ENCODE measurements at regions not wholly inside any gene's neighbourhood (a gene's known extent, or its start where the extent isn't known, plus 50 kb on each side); places are given as distances from the start of the nearest gene placed in this dataset.
"Not testable (repeated sequence)": the region's sequence is repeated elsewhere in the genome, so short reads cannot be mapped to it uniquely, and the experiment has no call there.

GRCh38 chr14:87626266-87626665 is 366.7 kb downstream of the GALC start:
- Histone ChIP-seq H3K4me1 (ENCODE audit: control insufficient read depth in 2 of 2, insufficient read depth in 2 of 2, low read length in 2 of 2) (peaks cover 0 to 4% of the 10 kb centered on the region in 2 donors), H3K9ac (ENCODE audit: low read depth in 1 of 2, low read length in 2 of 2) (no peak overlapping the region), H3K4me3 (ENCODE audit: low read length in 2 of 2) (no peak overlapping the region), H3K27ac (ENCODE audit: low read depth in 2 of 2, low read length in 2 of 2) (no peak overlapping the region), H3K36me3 (ENCODE audit: control insufficient read depth in 2 of 2, insufficient read depth in 2 of 2, low read length in 2 of 2) (no peaks in the 10 kb centered on the region), H3K9me3 (ENCODE audit: control insufficient read depth in 2 of 2, low read length in 2 of 2) (peaks cover under 1 to 9% of the 10 kb centered on the region in 2 donors), H3K27me3 (ENCODE audit: control insufficient read depth in 2 of 2, insufficient read depth in 2 of 2, low read length in 2 of 2) (no peaks in the 10 kb centered on the region)

- H3K36me3 ChIP-seq (ENCODE audit: control insufficient read depth in 2 of 2, insufficient read depth in 2 of 2, low read length in 2 of 2) = no peaks in the 10 kb centered on the region
- H3K9ac ChIP-seq (ENCODE audit: low read depth in 1 of 2, low read length in 2 of 2) = no peak overlapping the region
Observed at GRCh38 chr14:87623616-87624015, 369.4 kb downstream of the GALC start.

GRCh38 chr14:87617079-87617478 is 375.9 kb downstream of the GALC start:
- H3K27me3 ChIP-seq (ENCODE audit: control insufficient read depth in 2 of 2, insufficient read depth in 2 of 2, low read length in 2 of 2) = no peaks in the 10 kb centered on the region
- no peak overlapping the region for H3K27ac ChIP-seq (ENCODE audit: low read depth in 2 of 2, low read length in 2 of 2)
- no peaks in the 10 kb centered on the region for H3K36me3 ChIP-seq (ENCODE audit: control insufficient read depth in 2 of 2, insufficient read depth in 2 of 2, low read length in 2 of 2)
- H3K9ac ChIP-seq (ENCODE audit: low read depth in 1 of 2, low read length in 2 of 2) = no peak overlapping the region
- H3K4me3 ChIP-seq (ENCODE audit: low read length in 2 of 2) = no peak overlapping the region
- no peaks in the 10 kb centered on the region for H3K4me1 ChIP-seq (ENCODE audit: control insufficient read depth in 2 of 2, insufficient read depth in 2 of 2, low read length in 2 of 2)
- peaks cover 0 to 2% of the 10 kb centered on the region in 2 donors for H3K9me3 ChIP-seq (ENCODE audit: control insufficient read depth in 2 of 2, low read length in 2 of 2)

More at GRCh38 chr14:87623616-87624015, 369.4 kb downstream of the GALC start:
- Histone ChIP-seq H3K27me3 (ENCODE audit: control insufficient read depth in 2 of 2, insufficient read depth in 2 of 2, low read length in 2 of 2) (no peaks in the 10 kb centered on the region), H3K4me3 (ENCODE audit: low read length in 2 of 2) (no peak overlapping the region), H3K27ac (ENCODE audit: low read depth in 2 of 2, low read length in 2 of 2) (no peak overlapping the region), H3K4me1 (ENCODE audit: control insufficient read depth in 2 of 2, insufficient read depth in 2 of 2, low read length in 2 of 2) (no peaks in the 10 kb centered on the region), H3K9me3 (ENCODE audit: control insufficient read depth in 2 of 2, low read length in 2 of 2) (peaks cover 2 to 9% of the 10 kb centered on the region in 2 donors)

- H3K27ac ChIP-seq (ENCODE audit: low read depth in 2 of 2, low read length in 2 of 2) = no peak overlapping the region
- no peaks in the 10 kb centered on the region for H3K27me3 ChIP-seq (ENCODE audit: control insufficient read depth in 2 of 2, insufficient read depth in 2 of 2, low read length in 2 of 2)
- H3K9ac ChIP-seq (ENCODE audit: low read depth in 1 of 2, low read length in 2 of 2) = no peak overlapping the region
- no peaks in the 10 kb centered on the region for H3K9me3 ChIP-seq (ENCODE audit: control insufficient read depth in 2 of 2, low read length in 2 of 2)
- no peak overlapping the region for H3K4me3 ChIP-seq (ENCODE audit: low read length in 2 of 2)
- no peaks in the 10 kb centered on the region for H3K4me1 ChIP-seq (ENCODE audit: control insufficient read depth in 2 of 2, insufficient read depth in 2 of 2, low read length in 2 of 2)
- no peaks in the 10 kb centered on the region for H3K36me3 ChIP-seq (ENCODE audit: control insufficient read depth in 2 of 2, insufficient read depth in 2 of 2, low read length in 2 of 2)
Observed at GRCh38 chr14:87615822-87616679, 376.9 kb downstream of the GALC start.

- H3K4me3 ChIP-seq (ENCODE audit: low read length in 2 of 2) = no peak overlapping the region
- H3K27ac ChIP-seq (ENCODE audit: low read depth in 2 of 2, low read length in 2 of 2) = no peak overlapping the region
- H3K9ac ChIP-seq (ENCODE audit: low read depth in 1 of 2, low read length in 2 of 2) = no peak overlapping the region
- H3K27me3 ChIP-seq (ENCODE audit: control insufficient read depth in 2 of 2, insufficient read depth in 2 of 2, low read length in 2 of 2) = no peaks in the 10 kb centered on the region
- no peaks in the 10 kb centered on the region for H3K36me3 ChIP-seq (ENCODE audit: control insufficient read depth in 2 of 2, insufficient read depth in 2 of 2, low read length in 2 of 2)
- H3K9me3 ChIP-seq (ENCODE audit: control insufficient read depth in 2 of 2, low read length in 2 of 2) = no peaks in the 10 kb centered on the region
- no peaks in the 10 kb centered on the region for H3K4me1 ChIP-seq (ENCODE audit: control insufficient read depth in 2 of 2, insufficient read depth in 2 of 2, low read length in 2 of 2)
Observed at GRCh38 chr14:87615047-87615446, 377.9 kb downstream of the GALC start.

- Histone ChIP-seq H3K4me3 (ENCODE audit: low read length in 2 of 2) (no peak overlapping the region), H3K9ac (ENCODE audit: low read depth in 1 of 2, low read length in 2 of 2) (no peak overlapping the region), H3K4me1 (ENCODE audit: control insufficient read depth in 2 of 2, insufficient read depth in 2 of 2, low read length in 2 of 2) (no peaks in the 10 kb centered on the region), H3K27me3 (ENCODE audit: control insufficient read depth in 2 of 2, insufficient read depth in 2 of 2, low read length in 2 of 2) (no peaks in the 10 kb centered on the region), H3K9me3 (ENCODE audit: control insufficient read depth in 2 of 2, low read length in 2 of 2) (no peaks in the 10 kb centered on the region), H3K36me3 (ENCODE audit: control insufficient read depth in 2 of 2, insufficient read depth in 2 of 2, low read length in 2 of 2) (no peaks in the 10 kb centered on the region), H3K27ac (ENCODE audit: low read depth in 2 of 2, low read length in 2 of 2) (no peak overlapping the region)
Observed at GRCh38 chr14:87613881-87614280, 379.1 kb downstream of the GALC start.

- not testable (repeated sequence) for H3K4me1 ChIP-seq (ENCODE audit: control insufficient read depth in 2 of 2, insufficient read depth in 2 of 2, low read length in 2 of 2); H3K27ac ChIP-seq (ENCODE audit: low read depth in 2 of 2, low read length in 2 of 2); H3K36me3 ChIP-seq (ENCODE audit: control insufficient read depth in 2 of 2, insufficient read depth in 2 of 2, low read length in 2 of 2); H3K27me3 ChIP-seq (ENCODE audit: control insufficient read depth in 2 of 2, insufficient read depth in 2 of 2, low read length in 2 of 2); H3K9ac ChIP-seq (ENCODE audit: low read depth in 1 of 2, low read length in 2 of 2); H3K4me3 ChIP-seq (ENCODE audit: low read length in 2 of 2); H3K9me3 ChIP-seq (ENCODE audit: control insufficient read depth in 2 of 2, low read length in 2 of 2)
Observed at GRCh38 chr14:87607056-87607455, 385.9 kb downstream of the GALC start.

- Histone ChIP-seq H3K9ac (ENCODE audit: low read depth in 1 of 2, low read length in 2 of 2) (no peak overlapping the region), H3K4me1 (ENCODE audit: control insufficient read depth in 2 of 2, insufficient read depth in 2 of 2, low read length in 2 of 2) (no peaks in the 10 kb centered on the region), H3K4me3 (ENCODE audit: low read length in 2 of 2) (no peak overlapping the region), H3K36me3 (ENCODE audit: control insufficient read depth in 2 of 2, insufficient read depth in 2 of 2, low read length in 2 of 2) (no peaks in the 10 kb centered on the region), H3K27ac (ENCODE audit: low read depth in 2 of 2, low read length in 2 of 2) (no peak overlapping the region), H3K27me3 (ENCODE audit: control insufficient read depth in 2 of 2, insufficient read depth in 2 of 2, low read length in 2 of 2) (no peaks in the 10 kb centered on the region), H3K9me3 (ENCODE audit: control insufficient read depth in 2 of 2, low read length in 2 of 2) (peaks cover 2 to 3% of the 10 kb centered on the region in 2 donors)
Observed at GRCh38 chr14:87601036-87601435, 391.9 kb downstream of the GALC start.

GRCh38 chr14:87600240-87600639 is 392.7 kb downstream of the GALC start:
- H3K27ac ChIP-seq (ENCODE audit: low read depth in 2 of 2, low read length in 2 of 2) = no peak overlapping the region

GRCh38 chr14:87581298-87581697 is 411.7 kb downstream of the GALC start:
- no peak overlapping the region for H3K9ac ChIP-seq (ENCODE audit: low read depth in 1 of 2, low read length in 2 of 2)
- H3K4me3 ChIP-seq (ENCODE audit: low read length in 2 of 2) = no peak overlapping the region
- H3K4me1 ChIP-seq (ENCODE audit: control insufficient read depth in 2 of 2, insufficient read depth in 2 of 2, low read length in 2 of 2) = no peaks in the 10 kb centered on the region
- H3K9me3 ChIP-seq (ENCODE audit: control insufficient read depth in 2 of 2, low read length in 2 of 2) = no peaks in the 10 kb centered on the region
- no peak overlapping the region for H3K27ac ChIP-seq (ENCODE audit: low read depth in 2 of 2, low read length in 2 of 2)
- no peaks in the 10 kb centered on the region for H3K36me3 ChIP-seq (ENCODE audit: control insufficient read depth in 2 of 2, insufficient read depth in 2 of 2, low read length in 2 of 2)
- no peaks in the 10 kb centered on the region for H3K27me3 ChIP-seq (ENCODE audit: control insufficient read depth in 2 of 2, insufficient read depth in 2 of 2, low read length in 2 of 2)

More at GRCh38 chr14:87600240-87600639, 392.7 kb downstream of the GALC start:
- H3K9me3 ChIP-seq (ENCODE audit: control insufficient read depth in 2 of 2, low read length in 2 of 2) = peaks cover 2% of the 10 kb centered on the region in 2 donors
- H3K9ac ChIP-seq (ENCODE audit: low read depth in 1 of 2, low read length in 2 of 2) = no peak overlapping the region
- H3K4me1 ChIP-seq (ENCODE audit: control insufficient read depth in 2 of 2, insufficient read depth in 2 of 2, low read length in 2 of 2) = no peaks in the 10 kb centered on the region
- H3K4me3 ChIP-seq (ENCODE audit: low read length in 2 of 2) = no peak overlapping the region
- H3K36me3 ChIP-seq (ENCODE audit: control insufficient read depth in 2 of 2, insufficient read depth in 2 of 2, low read length in 2 of 2) = no peaks in the 10 kb centered on the region
- no peaks in the 10 kb centered on the region for H3K27me3 ChIP-seq (ENCODE audit: control insufficient read depth in 2 of 2, insufficient read depth in 2 of 2, low read length in 2 of 2)
